Right renal pelvis (tissue), 4 donors: ENCODE measurements at regions not wholly inside any gene's neighbourhood (a gene's known extent, or its start where the extent isn't known, plus 50 kb on each side); places are given as distances from the start of the nearest gene placed in this dataset.

Experiments used
- DNase-seq, 4 donors: peaks; one replicate each; pipeline ENCODE4 v3.0.0-alpha.2; 2013; ENCODE audit warnings: low read depth in 4 of 4, low spot score in 3 of 4, missing footprints in 1 of 4

DNA sequence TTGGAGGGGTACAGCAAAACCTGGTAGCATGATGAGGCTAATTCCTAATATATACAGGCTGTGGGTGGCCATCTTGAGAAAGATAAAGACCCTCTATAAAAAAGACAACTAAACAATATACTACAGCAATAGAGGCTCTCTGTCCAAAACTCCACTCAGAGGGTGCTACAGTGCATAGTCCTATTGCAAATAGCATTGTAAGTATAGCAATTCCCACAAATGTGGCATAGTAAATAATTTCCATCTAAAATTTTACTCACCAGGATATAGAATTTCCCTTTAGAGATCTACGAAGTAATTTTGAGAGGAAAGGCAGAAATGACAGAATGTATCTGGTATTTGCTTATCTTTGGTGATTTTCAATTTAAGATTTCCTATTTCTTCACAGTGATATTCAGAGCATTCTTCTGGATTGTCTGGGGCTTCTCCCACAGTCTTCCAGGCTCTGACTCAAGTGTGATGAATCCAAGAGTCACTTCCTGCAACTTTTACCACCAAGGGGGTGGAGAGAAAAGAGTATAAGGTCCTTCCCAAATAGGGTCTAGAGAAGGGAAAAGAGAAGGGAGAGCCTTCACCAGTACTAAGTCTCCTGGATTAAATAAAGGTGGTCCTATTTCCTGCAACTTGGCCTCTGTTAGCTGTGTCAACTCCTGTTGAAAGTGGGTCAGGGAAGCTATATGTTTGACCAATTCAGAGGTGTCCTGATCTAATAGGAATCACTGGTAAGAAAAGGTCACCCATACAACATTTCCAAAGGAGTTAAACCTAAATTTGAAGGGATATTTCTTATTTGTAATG is 1054.7 kb upstream of the CNTN5 start:
- DNase-seq = no peak

DNA sequence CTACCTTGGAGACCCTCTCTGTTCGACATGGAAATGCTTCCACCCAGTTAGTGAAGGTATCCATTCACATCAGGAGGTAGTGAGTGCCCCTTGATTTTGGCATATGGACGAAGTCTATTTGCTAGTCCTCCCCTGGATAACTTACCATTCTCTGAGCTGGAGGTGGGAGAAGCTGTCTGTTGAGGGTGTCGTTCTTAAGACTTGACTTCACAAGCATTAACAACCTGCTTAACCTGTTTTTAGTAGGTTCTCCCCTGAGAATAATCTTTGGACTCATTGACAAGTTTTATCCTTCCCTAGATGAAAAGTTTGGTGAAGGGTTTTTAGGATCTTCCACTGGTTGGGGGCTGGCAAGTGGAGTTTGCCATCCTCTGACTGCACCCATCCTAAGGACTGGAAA is 1053.8 kb upstream of the CNTN5 start:
- no peak for DNase-seq

DNA sequence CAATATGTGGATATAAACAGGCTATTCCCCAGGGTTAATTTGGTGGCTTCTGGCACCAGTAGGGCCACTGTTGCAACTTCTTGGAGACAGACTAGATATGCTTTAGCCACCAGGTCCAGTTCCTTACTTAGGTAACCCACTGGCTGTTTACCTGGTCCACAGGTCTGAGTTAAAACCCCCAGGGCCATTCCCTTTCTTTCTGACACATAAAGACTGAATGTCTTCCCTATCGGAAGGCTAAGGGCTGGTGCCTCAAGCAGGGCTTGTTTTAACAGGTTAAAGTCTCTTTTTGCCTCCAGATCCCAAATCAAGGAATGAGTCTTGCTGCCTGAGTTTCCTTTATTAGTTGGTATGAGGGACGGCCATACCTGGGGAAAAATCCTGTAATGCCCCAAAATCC is 1052.7 kb upstream of the CNTN5 start:
- no peak for DNase-seq

DNA sequence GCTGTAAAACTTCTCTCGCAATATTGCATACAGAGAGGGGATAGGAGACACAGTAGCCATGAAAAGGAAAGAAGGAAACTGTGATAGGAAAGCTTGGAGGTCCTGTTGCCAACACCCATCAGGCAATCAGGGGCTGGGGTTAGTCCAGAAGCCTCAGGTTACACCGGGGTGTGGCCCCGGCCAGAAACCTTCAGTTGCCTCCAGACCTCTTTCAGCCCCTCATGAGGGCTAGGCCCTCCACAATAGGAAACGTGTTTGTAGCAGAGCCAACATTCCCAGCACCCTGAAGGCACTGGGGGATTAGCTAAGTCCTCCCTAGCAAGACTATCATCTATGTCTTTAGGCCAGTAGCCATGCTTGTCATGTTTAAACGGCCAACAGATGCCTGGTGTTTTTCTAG is 1048.0 kb upstream of the CNTN5 start:
- no peak for DNase-seq

DNA sequence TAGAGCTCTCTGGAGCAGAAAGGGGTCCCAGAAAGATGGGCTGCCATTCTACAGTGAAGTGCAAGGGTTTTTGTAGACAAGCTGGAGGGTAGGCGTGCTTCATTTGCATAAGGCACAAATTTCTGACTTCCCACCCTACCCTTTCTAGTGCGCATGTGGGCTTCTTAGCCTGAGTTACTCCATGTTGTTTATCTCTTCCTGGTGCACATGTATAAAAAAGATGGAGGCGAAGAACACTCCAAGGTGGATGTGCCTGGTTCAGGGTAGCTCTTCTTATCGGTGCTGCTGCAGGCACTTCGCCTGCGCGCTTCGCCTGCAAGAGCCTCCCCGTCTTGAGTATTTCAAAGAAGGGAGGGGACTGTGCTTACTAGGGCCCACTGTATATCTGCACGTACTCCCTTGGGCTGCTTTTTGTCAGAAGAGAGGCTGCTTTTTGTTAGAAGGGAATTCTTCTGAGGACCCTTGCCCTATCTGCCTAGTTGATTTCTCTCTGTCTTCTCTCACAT is 1047.3 kb upstream of the CNTN5 start:
- no peak for DNase-seq

DNA sequence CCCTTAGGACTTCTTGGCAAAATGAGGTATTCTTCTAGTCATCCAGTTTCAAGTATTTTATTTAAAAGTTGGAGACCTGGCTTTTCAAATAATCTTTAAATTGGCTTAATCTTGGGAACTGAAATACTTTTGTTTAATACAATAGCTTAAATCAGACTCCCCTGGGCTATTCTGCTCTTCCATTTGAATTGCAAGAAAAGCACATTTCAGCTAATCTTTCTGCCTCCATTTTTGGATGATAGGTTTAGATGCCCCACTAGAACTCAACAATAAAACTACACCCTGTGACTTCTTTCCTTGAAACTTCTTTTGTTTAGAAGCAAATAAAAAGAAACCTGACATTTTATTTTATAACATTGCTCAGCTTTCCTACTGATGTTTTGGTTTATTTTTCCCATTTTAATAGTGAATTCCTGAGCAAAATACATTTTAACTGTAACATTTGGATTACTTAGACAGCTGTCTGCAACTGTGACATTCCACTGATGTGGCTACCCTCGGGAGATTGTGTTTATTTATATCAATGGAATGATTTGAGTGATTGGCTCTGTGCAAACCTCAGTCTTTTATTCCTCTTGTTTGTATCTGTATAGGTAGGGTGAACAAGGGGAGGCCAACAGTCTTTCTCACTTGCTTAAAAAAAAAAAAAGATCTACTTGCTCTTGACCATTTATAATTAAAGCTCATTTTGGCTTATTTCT is 1045.8 kb upstream of the CNTN5 start:
- no peak for DNase-seq

DNA sequence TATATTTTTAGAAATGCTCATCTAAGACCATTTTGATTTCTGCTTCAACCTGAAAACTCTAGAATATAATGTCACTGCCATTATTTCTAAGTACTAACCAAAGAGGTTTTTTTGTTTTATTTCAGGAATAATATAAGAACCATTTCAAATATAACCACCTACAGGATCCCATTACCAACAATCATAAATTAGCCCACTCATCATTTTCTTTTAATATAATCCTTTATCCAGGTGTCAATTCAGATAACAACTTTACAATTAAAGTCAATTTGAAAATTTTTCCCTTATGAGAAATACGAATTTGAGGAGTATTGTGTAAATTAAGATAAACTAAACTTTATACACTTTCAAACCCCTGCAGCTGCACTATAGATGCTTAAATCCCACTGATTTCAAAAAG is 1043.0 kb upstream of the CNTN5 start:
- DNase-seq = no peak

DNA sequence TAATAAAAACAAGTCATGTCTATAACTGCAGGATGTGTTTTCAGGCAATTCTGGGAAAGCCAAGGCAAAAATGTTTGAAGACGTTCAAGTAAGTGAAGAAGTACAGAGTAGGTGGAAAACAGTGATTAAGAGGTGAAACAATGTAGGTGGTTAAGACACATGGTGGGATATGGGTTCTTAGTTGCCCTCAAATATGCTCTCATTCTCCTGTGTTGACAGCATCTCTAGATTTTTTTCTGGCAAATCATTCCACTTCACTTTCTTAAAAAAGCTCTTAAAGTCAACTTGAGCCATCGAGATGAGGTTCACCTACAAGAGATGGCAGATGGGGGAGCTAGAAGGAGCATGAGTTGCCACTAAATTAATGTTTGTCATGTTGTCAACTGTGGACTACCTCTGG is 1041.0 kb upstream of the CNTN5 start:
- DNase-seq = no peak

DNA sequence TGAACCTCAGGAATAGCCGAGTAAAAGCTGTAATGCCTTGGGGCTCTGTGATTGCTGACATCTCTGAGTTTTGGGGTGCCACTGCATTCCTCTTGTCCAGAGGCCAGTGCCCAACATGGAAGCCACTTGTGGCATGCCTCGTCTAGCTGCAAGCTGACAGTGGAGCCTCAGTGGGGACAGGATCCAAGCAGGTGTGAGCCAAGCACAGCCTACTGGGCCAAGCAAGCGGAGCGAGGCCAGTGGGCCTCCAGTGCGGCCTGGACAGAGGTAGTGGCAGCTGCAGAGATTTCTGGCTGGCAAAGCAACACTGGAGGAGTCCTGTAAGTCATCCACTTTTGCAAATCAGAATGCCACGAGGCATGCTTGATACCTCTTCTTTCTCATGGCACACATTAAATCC is 1038.2 kb upstream of the CNTN5 start:
- no peak for DNase-seq

DNA sequence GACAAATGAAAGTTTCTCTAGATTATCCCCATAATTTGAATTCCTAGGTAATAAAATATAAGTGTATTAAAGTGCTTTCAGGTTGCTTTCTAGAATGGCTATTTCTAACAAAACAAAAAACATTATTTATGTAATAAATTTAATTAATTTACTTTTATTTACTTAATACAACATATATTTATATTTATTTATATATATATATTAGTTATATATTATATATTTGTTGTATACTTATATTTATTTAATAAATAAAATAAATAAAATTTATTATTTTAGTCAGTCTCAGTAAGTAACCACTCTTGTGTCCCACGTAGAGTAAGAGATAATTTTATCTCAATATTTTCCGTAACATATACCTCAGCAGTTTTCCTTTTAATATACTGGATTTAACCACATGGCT is 1031.6 kb upstream of the CNTN5 start:
- DNase-seq = no peak

DNA sequence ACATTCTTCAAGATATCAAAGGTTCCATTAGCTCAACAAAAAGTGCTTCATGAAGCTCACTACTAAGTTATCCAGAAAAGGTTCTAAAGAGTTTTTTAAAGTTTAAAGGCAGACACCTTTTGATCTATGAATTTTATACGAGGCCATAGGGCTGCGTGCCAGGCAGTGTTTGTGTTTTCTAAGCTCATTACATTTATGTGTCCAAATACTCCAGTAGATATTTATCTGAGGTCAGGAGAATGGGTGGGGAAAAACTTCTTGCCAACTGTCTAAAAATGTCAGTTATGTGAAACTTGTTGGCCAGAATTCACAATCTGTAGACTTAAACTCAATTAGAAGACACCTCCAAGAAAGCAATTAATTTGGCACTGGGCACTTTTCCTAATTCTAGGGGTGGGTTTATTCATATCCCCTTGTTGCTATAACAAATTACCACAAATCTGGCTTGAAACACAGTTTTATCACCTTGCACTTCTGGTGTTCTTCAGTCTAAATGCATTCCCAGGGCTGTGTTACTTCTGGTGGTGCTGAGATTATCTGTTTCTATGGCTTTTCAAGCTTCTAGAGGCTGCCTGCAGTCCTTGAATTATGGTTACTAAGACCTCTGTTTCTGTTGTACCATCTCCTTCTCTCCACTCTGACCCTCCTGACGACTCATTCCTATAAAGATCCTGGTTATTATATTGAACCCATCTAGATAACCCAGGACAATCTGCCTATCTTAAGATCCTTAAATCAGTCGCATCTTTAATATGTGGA is 1030.4 kb upstream of the CNTN5 start:
- no peak for DNase-seq

DNA sequence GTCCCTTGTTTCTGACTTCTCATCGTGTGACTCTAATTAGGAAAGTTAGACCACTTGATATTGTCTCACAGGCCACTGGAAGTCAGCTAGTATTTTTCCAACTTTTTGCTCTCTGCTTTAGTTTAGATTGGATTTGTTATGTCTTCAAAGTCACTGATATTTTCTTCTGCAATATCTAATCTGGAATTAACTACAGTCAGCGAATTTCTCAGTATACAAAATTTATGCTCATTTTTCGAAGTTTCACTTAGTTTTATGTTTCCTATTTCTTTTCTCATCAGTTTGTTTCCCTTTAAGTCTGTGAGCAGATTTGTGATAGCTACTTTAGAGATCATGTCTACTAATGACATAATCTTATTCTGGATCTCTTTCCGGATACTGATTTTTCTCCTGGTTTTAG is 1027.2 kb upstream of the CNTN5 start:
- no peak for DNase-seq

DNA sequence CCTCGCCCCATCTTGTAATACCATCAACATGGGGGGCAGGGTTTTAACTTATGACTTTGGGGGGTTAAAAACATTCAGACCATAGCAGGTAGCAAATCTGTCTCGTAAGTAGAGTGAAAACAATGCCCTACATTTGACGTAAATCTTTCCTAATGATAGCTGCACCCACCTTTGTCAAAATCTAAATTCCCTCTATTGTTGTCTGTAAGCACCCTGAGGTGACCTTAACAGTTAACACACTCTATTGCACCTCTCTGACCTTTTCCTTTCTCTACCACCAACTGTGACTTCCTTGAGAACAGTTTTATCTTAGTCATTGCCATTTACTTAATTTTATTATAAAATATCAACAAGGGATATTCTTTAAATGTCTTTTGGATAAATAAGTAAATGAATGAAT is 1024.9 kb upstream of the CNTN5 start:
- DNase-seq = no peak

DNA sequence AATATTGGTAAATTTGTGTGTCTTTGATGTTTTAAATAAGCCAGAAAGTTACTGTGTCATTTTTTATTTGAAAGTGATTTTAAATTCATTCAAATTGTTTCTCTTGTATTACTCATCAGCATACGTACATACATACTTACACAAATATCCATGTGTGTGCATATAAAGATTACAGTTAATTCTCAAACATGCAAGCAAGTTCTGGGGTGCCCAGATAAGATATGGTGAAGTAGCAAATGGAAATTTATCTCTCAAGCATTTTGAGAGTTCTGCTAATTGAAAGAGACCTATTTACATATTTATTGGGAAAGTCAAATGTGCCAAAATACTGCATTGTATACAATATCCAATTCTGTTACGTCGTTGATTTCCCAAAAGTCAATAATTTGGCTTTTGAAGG is 1024.0 kb upstream of the CNTN5 start:
- no peak for DNase-seq

DNA sequence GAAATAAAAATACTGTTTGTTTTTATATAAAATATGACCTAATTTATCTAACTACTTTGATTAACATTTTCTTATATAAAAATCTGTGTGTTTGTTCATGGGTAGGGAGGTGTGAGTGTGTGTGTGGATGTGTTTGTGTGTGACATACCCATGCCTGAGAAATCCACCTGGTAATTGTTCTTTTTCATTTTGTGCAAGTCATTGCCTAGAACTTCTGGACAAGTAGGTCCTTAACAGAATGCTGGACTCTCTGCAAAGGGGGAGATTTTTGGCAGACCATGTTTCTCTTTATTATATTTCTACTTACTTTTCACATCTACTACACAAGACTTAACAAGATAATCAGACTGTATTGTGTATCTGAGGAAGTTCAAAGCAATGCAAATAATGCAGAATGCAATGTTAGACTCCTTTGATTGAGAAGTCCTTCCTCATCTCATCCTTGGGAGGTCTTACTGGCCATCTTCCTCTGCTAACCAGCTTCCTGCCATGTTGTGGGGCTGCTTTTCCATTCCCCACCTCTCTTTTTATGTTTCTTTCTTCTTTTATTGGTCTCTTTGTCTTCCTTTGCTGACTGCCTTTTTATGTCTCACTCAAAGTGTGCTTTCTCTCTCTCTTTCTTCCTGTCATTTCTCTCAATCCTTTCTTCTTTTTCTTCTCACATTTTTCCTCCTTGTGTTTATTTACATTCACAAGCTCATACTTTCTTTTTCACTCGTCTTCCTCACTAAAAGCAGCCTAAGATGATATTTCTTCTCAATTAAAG is 1017.0 kb upstream of the CNTN5 start:
- DNase-seq = no peak

DNA sequence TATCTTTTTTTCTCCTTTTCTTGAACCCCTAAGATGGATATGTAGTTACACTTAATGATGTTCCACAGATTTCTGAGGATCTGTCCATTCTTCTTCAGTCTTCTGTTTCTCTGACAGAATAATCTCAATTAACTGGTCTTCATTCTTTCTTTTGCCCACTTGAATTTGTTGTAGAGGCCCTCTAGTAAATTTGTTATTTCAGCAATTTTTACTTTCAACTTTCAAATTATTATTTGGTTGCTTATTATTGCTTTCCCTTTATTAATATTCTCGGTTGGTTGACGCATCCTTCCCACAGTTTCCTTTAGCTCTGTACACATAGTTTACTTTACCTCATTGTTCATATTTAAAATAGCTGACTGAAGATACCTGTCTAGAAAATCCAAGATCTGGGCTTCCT is 1013.7 kb upstream of the CNTN5 start:
- DNase-seq = no peak

DNA sequence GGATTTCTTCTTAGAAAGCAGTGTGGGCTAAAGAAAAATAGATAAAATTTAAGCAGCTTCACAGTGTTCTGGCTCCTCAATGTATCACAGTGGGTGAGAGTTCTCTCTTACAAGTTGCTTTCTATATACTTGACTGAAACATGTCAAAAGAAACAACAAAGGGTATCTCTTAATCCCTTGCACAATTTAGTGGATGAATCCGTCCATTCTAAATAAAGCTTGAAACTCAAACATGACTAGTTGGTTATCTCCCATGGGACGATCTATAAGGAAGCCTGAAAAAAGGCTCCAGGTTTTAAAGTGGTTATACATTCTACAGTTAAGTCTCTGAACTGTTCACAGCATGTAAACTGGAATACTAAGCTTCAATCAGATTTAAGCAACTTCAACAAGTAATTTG is 993.1 kb upstream of the CNTN5 start:
- no peak for DNase-seq

DNA sequence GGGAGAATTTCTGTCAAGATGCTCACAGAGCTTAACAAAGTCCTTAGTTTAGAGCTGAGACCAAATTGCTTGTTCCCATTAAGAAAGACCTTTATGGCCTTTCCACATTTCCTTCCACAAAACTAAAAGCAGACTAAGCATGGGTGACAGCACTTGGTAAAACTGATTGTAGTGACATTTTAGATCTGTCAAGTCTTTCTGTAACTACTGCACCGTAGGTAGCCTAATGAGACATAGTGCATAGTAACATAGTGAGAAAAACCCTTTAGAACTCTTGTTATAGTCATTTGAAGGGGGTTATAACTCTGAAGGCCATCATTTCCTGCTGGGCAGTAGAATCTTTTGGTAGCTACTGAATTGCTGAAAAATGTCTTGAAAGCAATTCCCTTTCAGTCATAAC is 990.9 kb upstream of the CNTN5 start:
- DNase-seq = no peak

DNA sequence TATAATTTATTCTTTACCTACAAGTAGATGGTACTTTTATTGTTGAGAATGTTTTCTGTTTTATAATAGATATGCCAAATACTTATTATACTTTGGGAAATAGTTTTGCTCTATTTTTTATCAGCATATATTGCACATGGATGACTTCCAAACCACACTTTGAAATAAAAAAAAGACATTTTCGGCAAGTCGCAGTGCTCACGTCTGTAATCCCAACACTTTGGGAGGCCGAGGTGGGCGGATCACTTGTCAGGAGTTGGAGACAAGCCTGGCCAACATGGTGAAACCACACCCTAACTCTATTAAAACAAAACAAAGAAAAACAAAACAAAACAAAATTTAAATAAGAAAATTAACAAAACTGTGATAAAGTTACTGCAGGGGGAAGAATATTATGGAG is 983.9 kb upstream of the CNTN5 start:
- DNase-seq = no peak

DNA sequence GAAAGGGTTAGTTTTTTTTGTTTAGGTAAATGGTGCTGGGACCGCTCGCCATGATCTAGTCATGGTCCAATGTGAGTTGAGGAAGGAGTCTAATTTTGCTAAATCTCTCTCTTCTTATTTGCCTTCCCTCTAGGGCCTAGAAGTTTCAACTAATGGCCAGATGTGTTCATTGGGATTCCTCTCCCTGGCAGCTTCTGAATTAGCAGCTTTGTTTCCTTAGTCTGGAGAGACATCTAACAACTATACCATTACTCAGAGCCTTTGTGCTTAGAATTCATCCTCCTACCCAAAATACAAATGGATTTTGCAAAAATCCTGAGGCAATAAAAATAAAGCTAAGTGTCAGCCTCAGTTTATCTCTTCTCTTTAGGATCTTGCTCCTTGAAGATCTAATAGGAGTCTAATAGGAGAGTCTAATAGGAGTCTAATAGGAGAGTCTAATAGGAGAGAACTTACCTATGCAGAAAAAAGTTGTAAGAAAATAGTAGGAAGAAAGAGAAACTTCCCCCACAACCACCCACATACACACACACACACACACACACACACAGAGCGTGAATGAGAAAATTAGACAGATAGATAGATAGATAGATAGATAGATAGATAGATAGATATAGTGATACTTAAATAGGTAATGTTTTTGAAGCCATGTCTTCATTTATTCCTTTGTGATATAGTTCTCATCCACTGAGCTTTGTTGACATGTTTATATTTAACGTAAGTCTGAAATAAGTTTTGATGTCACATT is 980.5 kb upstream of the CNTN5 start:
- no peak for DNase-seq
